ENCODE measurements at regions not wholly inside any gene's neighbourhood (a gene's known extent, or its start where the extent isn't known, plus 50 kb on each side); places are given as distances from the start of the nearest gene placed in this dataset.

GRCh38 chr11:80538040-80538439, 1097.2 kb upstream of the TENM4 start:
- H3K36me3 ChIP-seq (ENCODE audit: control insufficient read depth, insufficient read depth, low read length): no peaks in the 10 kb centered on the region
- H3K27me3 ChIP-seq (ENCODE audit: control insufficient read depth, insufficient read depth, low read length): no peaks in the 10 kb centered on the region
- no peak overlapping the region for H3K4me3 ChIP-seq (ENCODE audit: low read depth, low read length)
- DNase-seq (ENCODE audit: low read depth): no peak
- no peak for TF ChIP-seq CTCF (IDR thresholded peaks at IDR 0.05; ENCODE audit: insufficient read depth, low read length, poor library complexity, severe bottlenecking)

- TF ChIP-seq CTCF (IDR thresholded peaks at IDR 0.05; ENCODE audit: insufficient read depth, low read length, poor library complexity, severe bottlenecking): no peak
- Histone ChIP-seq H3K36me3 (ENCODE audit: control insufficient read depth, insufficient read depth, low read length) (no peaks in the 10 kb centered on the region), H3K27me3 (ENCODE audit: control insufficient read depth, insufficient read depth, low read length) (no peaks in the 10 kb centered on the region), H3K4me3 (ENCODE audit: low read depth, low read length) (no peak overlapping the region)
- no peak for DNase-seq (ENCODE audit: low read depth)
These were observed 1092.6 kb upstream of the TENM4 start for GRCh38 chr11:80533463-80533862.

- Histone ChIP-seq H3K36me3 (ENCODE audit: control insufficient read depth, insufficient read depth, low read length) (no peaks in the 10 kb centered on the region), H3K27me3 (ENCODE audit: control insufficient read depth, insufficient read depth, low read length) (no peaks in the 10 kb centered on the region), H3K4me3 (ENCODE audit: low read depth, low read length) (no peak overlapping the region)
- no peak for TF ChIP-seq CTCF (IDR thresholded peaks at IDR 0.05; ENCODE audit: insufficient read depth, low read length, poor library complexity, severe bottlenecking)
- DNase-seq (ENCODE audit: low read depth): no peak
These were observed 1091.9 kb upstream of the TENM4 start for GRCh38 chr11:80532633-80533232.

GRCh38 chr11:80529726-80530125, 1088.9 kb upstream of the TENM4 start:
- no peak for TF ChIP-seq CTCF (IDR thresholded peaks at IDR 0.05; ENCODE audit: insufficient read depth, low read length, poor library complexity, severe bottlenecking)
- H3K27me3 ChIP-seq (ENCODE audit: control insufficient read depth, insufficient read depth, low read length): no peaks in the 10 kb centered on the region
- H3K4me3 ChIP-seq (ENCODE audit: low read depth, low read length): no peak overlapping the region
- DNase-seq (ENCODE audit: low read depth): no peak
- no peaks in the 10 kb centered on the region for H3K36me3 ChIP-seq (ENCODE audit: control insufficient read depth, insufficient read depth, low read length)

GRCh38 chr11:80525663-80526405, 1085.0 kb upstream of the TENM4 start:
- DNase-seq (ENCODE audit: low read depth): no peak
- H3K36me3 ChIP-seq (ENCODE audit: control insufficient read depth, insufficient read depth, low read length): no peaks in the 10 kb centered on the region

More at GRCh38 chr11:80525663-80526405, 1085.0 kb upstream of the TENM4 start:
- Histone ChIP-seq H3K4me3 (ENCODE audit: low read depth, low read length) (no peak overlapping the region), H3K27me3 (ENCODE audit: control insufficient read depth, insufficient read depth, low read length) (no peaks in the 10 kb centered on the region)
- TF ChIP-seq CTCF (IDR thresholded peaks at IDR 0.05; ENCODE audit: insufficient read depth, low read length, poor library complexity, severe bottlenecking): no peak
